OCI-LY1 (cell line): ENCODE measurements at regions not wholly inside any gene's neighbourhood (a gene's known extent, or its start where the extent isn't known, plus 50 kb on each side); places are given as distances from the start of the nearest gene placed in this dataset.
"Not testable (repeated sequence)": the region's sequence is repeated elsewhere in the genome, so short reads cannot be mapped to it uniquely, and the experiment has no call there.

Experiments
- EZH2 ChIP-seq: fragments of 200-600 bp; sonication (generic), shearing (Covaris generic); IDR thresholded peaks from 2 replicates; pipeline ENCODE4 v1.8.0; 2017; ENCODE audit warnings: borderline replicate concordance, mixed run types, mild to moderate bottlenecking, antibody characterized with exemption, low read length, moderate library complexity, mixed read lengths
- TF ChIP-seq, protein P1 (sequence below): fragments of 200-600 bp; sonication (generic), shearing (Covaris generic); IDR thresholded peaks from 2 replicates; pipeline ENCODE4 v1.5.1; 2017; ENCODE audit warnings: mild to moderate bottlenecking, antibody characterized with exemption, low read length, moderate library complexity, mixed read lengths

DNA sequence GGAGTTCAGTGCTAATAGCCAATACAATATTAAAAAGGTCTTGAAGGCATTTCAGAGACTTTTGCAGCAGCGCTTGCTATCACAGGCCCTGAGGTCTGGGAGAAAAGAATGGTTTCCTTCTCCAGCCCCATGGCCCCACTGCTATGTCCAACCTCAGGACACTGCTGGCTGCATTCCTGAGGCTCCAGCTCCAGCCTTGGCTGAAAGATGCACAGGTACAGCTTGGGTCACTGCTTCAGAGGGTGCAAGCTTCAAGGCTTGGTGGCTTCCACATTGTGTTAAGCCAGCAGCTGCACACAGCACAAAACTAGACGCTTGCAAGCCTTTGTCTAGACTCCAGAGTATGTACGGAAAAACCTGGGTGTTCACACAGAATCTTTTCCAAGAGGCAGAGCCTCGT is 589.2 kb downstream of the CWH43 start:
- TF ChIP-seq EZH2: not testable (repeated sequence)
- TF ChIP-seq, protein P1, sequence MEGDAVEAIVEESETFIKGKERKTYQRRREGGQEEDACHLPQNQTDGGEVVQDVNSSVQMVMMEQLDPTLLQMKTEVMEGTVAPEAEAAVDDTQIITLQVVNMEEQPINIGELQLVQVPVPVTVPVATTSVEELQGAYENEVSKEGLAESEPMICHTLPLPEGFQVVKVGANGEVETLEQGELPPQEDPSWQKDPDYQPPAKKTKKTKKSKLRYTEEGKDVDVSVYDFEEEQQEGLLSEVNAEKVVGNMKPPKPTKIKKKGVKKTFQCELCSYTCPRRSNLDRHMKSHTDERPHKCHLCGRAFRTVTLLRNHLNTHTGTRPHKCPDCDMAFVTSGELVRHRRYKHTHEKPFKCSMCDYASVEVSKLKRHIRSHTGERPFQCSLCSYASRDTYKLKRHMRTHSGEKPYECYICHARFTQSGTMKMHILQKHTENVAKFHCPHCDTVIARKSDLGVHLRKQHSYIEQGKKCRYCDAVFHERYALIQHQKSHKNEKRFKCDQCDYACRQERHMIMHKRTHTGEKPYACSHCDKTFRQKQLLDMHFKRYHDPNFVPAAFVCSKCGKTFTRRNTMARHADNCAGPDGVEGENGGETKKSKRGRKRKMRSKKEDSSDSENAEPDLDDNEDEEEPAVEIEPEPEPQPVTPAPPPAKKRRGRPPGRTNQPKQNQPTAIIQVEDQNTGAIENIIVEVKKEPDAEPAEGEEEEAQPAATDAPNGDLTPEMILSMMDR: not testable (repeated sequence)
